Osteoblast (primary cell): ENCODE measurements at regions not wholly inside any gene's neighbourhood (a gene's known extent, or its start where the extent isn't known, plus 50 kb on each side); places are given as distances from the start of the nearest gene placed in this dataset.

Source experiments
- DNase-seq: peaks from one replicate; pipeline ENCODE4 v3.0.0; 2011; ENCODE audit warnings: low spot score, mixed read lengths; ENCODE audit not compliant: insufficient read length; ENCODE audit errors: missing footprints
- H2AFZ ChIP-seq: 2 replicates; pipeline ENCODE4 v1.6.0; 2011; ENCODE audit warnings: mild to moderate bottlenecking, low read length
- H3K27ac ChIP-seq: 2 replicates; pipeline ENCODE4 v1.5.1; 2011; ENCODE audit warnings: mild to moderate bottlenecking, low read depth, low read length, moderate library complexity
- H3K27me3 ChIP-seq: 2 replicates; pipeline ENCODE4 v1.6.0; 2012; ENCODE audit warnings: mild to moderate bottlenecking, control low read depth, inconsistent platforms, low read length, moderate library complexity; ENCODE audit not compliant: insufficient read depth
- H3K36me3 ChIP-seq: 2 replicates; pipeline ENCODE4 v1.5.1; 2011; ENCODE audit warnings: mild to moderate bottlenecking, low read length, control low read depth, moderate library complexity; ENCODE audit not compliant: insufficient read depth
- H3K4me1 ChIP-seq: 2 replicates; pipeline ENCODE4 v1.5.1; 2011; ENCODE audit warnings: mild to moderate bottlenecking, low read length, control low read depth, moderate library complexity; ENCODE audit not compliant: insufficient read depth
- H3K4me2 ChIP-seq: 2 replicates; pipeline ENCODE4 v1.6.0; 2011; ENCODE audit warnings: mild to moderate bottlenecking, low read length; ENCODE audit not compliant: insufficient read depth
- H3K4me3 ChIP-seq: fragments of 200-600 bp; sonication (generic); 3 replicates; pipeline ENCODE4 v1.5.1; 2012; ENCODE audit warnings: mild to moderate bottlenecking, low read length, inconsistent platforms; ENCODE audit not compliant: insufficient read depth
- H3K79me2 ChIP-seq: 2 replicates; pipeline ENCODE4 v1.6.0; 2012; ENCODE audit warnings: mild to moderate bottlenecking, low read length, control low read depth, inconsistent platforms; ENCODE audit not compliant: insufficient read depth
- H3K9me3 ChIP-seq: 2 replicates; pipeline ENCODE4 v1.5.1; 2011; ENCODE audit warnings: low read depth, low read length, control low read depth
- H4K20me1 ChIP-seq: 2 replicates; pipeline ENCODE4 v1.6.0; 2012; ENCODE audit warnings: mild to moderate bottlenecking, low read length, control low read depth; ENCODE audit not compliant: insufficient read depth
- CTCF ChIP-seq: IDR thresholded peaks from 2 replicates; pipeline ENCODE4 v1.5.1; 2011; ENCODE audit warnings: mild to moderate bottlenecking, low read depth, low read length, moderate library complexity; ENCODE audit errors: extremely low read depth

- Histone ChIP-seq H3K27ac (no peak overlapping the region), H3K4me1 (peaks cover 5% of the 10 kb centered on the region), H3K9me3 (no peaks in the 10 kb centered on the region), H3K27me3 (peaks cover 3% of the 10 kb centered on the region), H3K4me2 (no peak overlapping the region), H3K4me3 (no peak overlapping the region), H2AFZ (no peak overlapping the region), H4K20me1 (no peaks in the 10 kb centered on the region), H3K79me2 (no peaks in the 10 kb centered on the region), H3K36me3 (no peaks in the 10 kb centered on the region)
- no peak for TF ChIP-seq CTCF
- DNase-seq, result no peak
Observed at GRCh38 chr4:122548452-122548851, 72.4 kb downstream of the IL21 start.

GRCh38 chr4:122542411-122543236 lies 78.2 kb downstream of the IL21 start:
- H4K20me1 ChIP-seq, result no peaks in the 10 kb centered on the region
- peak overlapping the region; percentile 67 for H3K27ac ChIP-seq
- peaks cover 10% of the 10 kb centered on the region for H3K4me1 ChIP-seq
- TF ChIP-seq CTCF, result no peak
- peak; percentile 38 for DNase-seq
- no peaks in the 10 kb centered on the region for H3K27me3 ChIP-seq
- H3K36me3 ChIP-seq, result no peaks in the 10 kb centered on the region
- H3K4me3 ChIP-seq, result no peak overlapping the region
- peak overlapping the region; percentile 33 for H2AFZ ChIP-seq
- peak overlapping the region; percentile 5 for H3K4me2 ChIP-seq
- no peaks in the 10 kb centered on the region for H3K79me2 ChIP-seq
- peaks cover 3% of the 10 kb centered on the region for H3K9me3 ChIP-seq

GRCh38 chr4:122541996-122542395 lies 78.9 kb downstream of the IL21 start:
- Histone ChIP-seq H3K36me3 (no peaks in the 10 kb centered on the region), H4K20me1 (no peaks in the 10 kb centered on the region), H3K4me1 (peaks cover 10% of the 10 kb centered on the region), H3K27me3 (no peaks in the 10 kb centered on the region), H3K9me3 (peaks cover 3% of the 10 kb centered on the region), H3K4me2 (peak overlapping the region; percentile 5), H2AFZ (peak overlapping the region; percentile 2), H3K79me2 (no peaks in the 10 kb centered on the region), H3K4me3 (no peak overlapping the region), H3K27ac (peak overlapping the region; percentile 67)
- TF ChIP-seq CTCF, result no peak
- DNase-seq, result no peak

- H4K20me1 ChIP-seq, result no peaks in the 10 kb centered on the region
- no peak overlapping the region for H3K27ac ChIP-seq
- TF ChIP-seq CTCF, result no peak
- DNase-seq, result no peak
- no peak overlapping the region for H3K4me2 ChIP-seq
- peaks cover 10% of the 10 kb centered on the region for H3K4me1 ChIP-seq
- H3K9me3 ChIP-seq, result peaks cover 3% of the 10 kb centered on the region
- no peaks in the 10 kb centered on the region for H3K36me3 ChIP-seq
- no peak overlapping the region for H2AFZ ChIP-seq
- no peaks in the 10 kb centered on the region for H3K79me2 ChIP-seq
- H3K4me3 ChIP-seq, result no peak overlapping the region
- H3K27me3 ChIP-seq, result no peaks in the 10 kb centered on the region
Observed at GRCh38 chr4:122540838-122541237, 80.0 kb downstream of the IL21 start.
